Hippocampal formation (tissue), 2 donors: ENCODE measurements at regions not wholly inside any gene's neighbourhood (a gene's known extent, or its start where the extent isn't known, plus 50 kb on each side); places are given as distances from the start of the nearest gene placed in this dataset.
"Not testable (repeated sequence)": the region's sequence is repeated elsewhere in the genome, so short reads cannot be mapped to it uniquely, and the experiment has no call there.

ENCODE experiments used
- DNase-seq, 2 donors: peaks; one replicate each; lab custom pipeline; 2025; lab: John Stamatoyannopoulos, UW

GRCh38 chr10:62657244-62657835 lies 147.2 kb upstream of the ADO start:
- DNase-seq = no peak

DNA sequence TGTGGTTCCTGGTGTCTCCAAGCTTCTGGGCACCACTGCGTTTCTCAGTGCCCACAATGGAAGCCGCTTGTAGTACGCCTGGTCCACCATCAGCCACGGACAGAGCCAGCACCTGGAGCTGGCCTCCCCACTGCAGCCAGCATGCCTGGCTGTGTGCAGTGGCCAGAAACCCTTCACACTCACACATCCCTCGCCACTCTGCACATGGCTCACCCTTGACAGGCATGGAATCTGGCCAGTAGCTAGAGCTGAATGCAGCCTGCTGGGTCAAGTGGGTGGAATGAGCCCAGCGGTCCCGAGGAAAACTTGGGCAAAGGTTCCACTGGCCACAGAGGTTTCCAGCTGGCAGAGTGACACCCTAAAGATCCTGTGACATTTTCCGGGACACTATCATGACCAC lies 146.0 kb upstream of the ADO start:
- no peak for DNase-seq

DNA sequence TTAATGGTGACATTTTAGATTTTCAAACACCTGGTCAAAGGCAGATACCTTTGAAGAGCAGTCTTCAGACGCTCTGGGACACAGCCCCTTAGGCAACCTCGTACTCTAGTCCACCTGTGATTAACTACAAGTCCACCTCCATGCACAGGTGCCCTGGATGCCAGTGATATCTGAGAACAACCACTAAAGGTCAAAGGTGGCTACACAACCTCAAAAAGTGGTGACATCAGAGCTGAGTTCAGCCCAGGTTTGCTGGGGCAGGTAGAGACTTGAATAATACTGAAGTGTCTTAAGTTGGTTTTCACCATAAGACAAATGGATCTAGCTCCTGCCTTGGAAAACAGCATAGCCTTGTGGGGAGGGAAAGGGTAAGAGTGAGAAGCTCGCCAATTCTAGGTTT lies 143.4 kb upstream of the ADO start:
- DNase-seq = no peak

GRCh38 chr10:62662486-62662885 lies 142.0 kb upstream of the ADO start:
- DNase-seq = no peak

DNA sequence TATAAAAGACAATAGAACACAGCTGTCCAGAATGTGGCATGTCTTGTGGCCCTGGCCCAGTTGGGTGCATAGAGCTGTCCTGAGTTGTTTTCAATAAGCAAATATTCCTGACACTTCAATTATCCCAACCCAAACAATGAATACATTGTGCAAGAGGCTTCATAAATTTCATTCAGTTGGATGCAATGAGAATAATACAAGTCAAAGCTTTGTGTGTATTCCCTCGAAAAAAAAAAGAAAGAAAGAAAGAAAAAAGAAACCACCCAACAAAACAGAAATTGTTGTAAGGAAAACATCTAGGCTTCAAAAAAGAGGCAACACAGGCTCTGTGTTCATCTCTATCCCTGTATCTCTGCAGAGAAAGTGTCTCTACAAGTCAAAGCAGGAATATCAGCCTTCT lies 138.7 kb upstream of the ADO start:
- DNase-seq = peak in 1 of 2 donors; percentile 56

- no peak for DNase-seq
Observed at GRCh38 chr10:62666275-62666674, 138.2 kb upstream of the ADO start.

DNA sequence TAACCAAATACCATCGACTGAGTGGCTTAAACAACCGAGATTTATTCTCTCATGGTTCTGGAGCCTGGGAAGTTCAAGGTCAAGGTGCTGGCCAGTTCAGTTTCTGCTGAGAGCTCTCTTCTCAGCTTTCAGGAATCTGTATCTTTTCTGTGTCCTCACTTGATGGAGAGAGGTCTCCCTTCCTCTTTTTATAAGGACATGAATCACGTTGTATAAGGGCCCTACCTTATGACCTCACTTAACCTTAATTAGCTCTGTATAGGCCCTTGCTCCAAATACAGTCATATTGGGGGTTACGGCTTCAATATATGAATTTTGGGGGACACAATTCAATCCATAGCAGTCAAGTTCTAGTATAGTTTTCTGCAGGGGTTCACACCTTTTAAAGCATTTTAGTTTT lies 135.2 kb upstream of the ADO start:
- DNase-seq = no peak

- no peak for DNase-seq
Observed at GRCh38 chr10:62671104-62671503, 133.4 kb upstream of the ADO start.

DNA sequence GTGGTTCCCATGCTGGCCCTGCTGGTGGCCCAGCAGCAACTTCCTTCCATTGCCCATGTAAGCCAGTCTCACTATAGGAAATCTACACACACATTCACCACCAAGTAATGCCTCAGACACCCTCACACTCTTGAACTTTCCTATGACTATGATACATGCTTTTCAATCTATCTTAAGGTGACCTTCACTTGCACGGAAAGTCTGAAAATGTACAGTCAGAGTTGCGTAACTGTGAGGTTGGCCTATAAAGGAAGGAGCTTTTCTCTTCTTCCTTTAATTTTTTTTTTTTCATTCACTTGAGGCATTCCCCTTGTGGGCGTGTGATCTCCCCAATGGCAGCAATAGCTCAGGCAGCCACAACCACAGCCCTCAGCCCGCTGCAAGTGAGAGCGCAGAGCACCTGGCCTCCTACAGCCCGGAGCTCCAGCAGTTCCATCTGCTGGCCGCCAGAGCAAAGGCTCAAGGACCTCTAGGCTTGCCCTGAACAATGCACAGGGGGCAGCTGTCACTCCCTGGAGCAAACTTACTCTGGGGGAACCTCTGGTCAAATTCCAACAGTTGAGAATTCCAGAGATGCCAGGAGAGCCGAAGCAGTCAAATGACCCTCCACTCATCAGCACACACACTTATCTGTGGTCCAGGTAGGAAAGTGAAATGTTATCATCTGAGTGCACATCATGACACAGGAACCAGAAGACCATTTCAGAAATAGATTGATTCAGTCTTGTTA lies 123.1 kb upstream of the ADO start:
- DNase-seq = no peak

GRCh38 chr10:62684911-62685310 lies 119.6 kb upstream of the ADO start:
- DNase-seq = no peak

DNA sequence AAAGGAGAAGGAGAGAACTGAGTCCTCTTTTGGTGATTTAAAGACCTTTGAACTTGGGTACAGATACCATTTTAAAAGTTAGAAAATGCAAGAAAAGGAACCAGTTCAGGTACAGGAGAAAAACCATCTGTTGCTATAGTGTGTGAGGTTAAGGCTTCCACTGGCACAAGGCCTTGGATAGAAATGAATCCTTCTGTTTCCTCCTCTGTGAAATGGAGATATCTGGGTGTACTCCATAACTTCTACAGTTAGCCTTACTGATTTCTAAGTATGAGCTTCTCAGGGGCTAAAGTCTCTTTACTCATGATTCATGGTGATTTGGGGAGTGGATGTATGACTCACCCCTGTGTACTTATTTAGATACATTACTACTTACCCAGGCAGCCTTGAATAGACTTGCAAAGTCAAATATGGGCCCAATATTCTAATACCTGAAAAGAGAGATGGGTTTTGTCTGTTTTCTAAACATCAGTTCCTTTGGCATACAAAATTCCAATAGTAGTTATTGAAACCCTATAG lies 117.2 kb upstream of the ADO start:
- no peak for DNase-seq

GRCh38 chr10:62688971-62689700 lies 115.4 kb upstream of the ADO start:
- DNase-seq = no peak

DNA sequence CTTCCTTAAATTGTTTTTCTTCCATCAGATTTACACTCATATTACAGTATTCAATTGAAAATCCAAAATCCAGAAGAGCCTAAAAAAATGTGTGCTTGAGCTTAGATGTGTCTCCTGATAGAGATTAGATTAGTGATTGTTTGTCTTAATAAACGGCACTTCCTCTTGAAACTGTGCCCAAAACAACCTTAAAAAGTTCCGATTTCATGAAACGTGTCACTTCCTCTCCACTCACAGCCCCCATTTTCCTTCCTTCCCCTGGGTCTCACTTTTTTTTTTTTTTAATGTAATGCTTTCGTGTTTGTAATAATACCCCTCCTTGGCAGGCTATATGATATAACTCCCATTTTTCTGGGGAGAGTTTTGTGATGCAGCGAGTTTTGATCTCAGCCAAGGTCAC lies 114.8 kb upstream of the ADO start:
- DNase-seq = no peak

- no peak for DNase-seq
Observed at GRCh38 chr10:62690703-62691102, 113.8 kb upstream of the ADO start.

DNA sequence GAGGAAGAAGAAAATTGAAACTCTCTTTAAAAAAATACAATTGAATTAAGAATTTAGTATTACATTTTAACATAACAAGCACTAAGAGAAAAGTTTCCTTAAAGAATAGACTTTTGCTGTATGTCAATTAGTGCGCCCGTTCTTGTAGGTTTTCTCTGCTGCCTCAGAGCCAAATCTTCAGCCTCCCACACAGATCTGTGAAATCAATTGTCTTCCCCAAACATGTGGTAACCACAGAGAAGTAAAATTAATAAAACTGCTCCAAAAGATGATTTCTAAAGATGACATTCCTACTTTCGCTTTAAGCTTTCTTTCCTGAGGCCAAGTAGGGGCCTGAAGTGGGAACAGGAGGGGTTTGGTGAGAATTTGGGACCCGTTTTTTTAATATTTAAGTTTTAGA lies 113.2 kb upstream of the ADO start:
- DNase-seq = no peak

DNA sequence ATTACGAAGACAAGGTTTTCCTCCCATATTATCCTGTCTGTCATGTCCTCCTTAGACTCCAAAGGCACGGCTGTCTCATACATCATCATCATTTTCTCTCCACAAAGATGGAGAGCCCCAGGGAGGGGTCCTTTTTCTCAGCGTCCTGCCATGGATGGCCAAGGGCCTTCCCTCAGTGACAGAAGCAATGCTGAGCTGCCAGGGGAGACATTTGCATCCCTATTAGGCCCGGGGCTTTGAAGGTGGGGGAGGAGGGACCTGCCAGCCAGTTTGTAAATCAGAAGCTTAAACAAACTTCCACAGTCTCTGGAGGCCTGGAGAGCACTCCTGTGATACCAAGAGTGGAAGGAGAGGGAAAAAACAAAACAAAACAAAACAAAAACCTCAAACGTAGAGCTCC lies 112.4 kb upstream of the ADO start:
- no peak for DNase-seq

DNA sequence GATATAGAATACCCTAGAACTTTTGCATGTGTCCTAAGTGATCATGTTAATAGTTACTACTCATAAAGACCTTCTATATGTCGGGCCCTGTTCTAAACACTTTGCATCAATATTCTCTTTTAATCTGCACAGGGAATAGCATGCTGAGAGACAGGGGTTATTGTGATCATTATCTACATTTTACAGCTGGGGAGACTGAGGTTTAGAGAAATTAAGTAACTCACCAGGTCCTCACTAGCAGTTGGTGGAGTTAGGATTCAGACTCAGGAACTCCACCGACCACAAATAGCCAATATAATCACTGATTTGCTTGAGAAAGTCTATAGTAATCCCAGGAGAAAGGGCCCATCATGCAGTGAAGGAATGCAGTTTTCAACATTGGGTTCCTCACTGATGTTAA lies 111.2 kb upstream of the ADO start:
- DNase-seq = no peak

DNA sequence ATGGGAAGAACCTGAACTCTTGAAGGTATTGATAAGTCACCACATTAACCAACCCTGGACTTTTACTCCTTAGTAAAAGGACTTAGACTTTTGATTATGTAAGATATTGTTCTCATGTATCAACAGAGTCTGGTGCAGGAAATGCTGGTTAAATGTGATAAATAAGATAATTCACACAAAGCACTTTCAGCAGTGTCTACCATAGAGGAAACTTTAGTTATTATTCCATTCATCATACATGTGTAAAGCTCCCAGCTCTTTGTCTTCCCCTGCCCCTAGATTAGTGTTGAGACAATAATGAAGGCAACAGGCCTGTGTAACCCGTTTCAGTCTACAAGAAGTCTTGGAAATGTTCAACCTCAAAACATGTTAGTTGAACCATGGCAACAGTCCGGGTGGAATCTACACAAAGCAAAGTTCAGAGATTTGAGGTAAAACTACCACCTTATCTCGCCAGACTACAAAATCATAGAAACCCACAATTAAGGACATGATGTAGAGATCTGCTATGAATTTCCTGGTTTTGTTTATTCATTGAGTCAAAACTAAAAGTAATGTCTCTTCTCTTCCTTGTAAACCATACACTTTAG lies 109.9 kb upstream of the ADO start:
- DNase-seq = no peak

DNA sequence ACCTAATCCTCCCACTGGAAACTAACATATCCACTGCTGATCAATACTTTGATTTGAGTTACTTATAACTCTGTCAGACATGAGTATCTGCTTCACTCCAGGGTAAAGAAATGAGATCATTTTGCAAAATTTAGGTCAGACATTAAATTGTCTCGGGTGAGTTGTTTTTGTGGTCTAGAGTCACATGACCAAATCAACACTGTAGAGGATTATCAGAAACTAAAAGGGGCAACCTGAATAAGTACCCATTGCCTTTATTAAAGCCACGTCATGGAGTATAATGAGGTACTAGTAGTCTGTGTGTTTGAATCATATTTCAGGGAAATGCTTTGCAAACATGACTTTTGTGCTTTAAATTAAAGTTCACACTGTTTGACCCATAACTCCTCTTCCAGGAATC lies 107.7 kb upstream of the ADO start:
- DNase-seq = no peak

- no peak for DNase-seq
Observed at GRCh38 chr10:62699148-62699547, 105.4 kb upstream of the ADO start.

DNA sequence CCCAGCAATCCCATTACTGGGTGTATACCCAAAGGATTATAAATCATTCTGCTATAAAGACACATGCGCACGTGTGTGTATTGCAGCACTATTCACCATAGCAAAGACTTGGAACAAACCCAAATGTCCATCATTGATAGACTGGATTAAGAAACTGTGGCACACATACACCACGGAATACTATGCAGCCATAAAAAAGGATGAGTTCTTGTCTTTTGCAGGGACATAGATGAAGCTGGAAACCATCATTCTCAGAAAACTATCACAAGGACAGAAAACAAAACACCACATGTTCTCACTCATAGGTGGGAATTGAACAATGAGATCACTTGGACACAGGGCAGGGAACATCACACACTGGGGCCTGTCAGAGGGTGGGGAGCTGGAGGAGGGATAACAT lies 100.4 kb upstream of the ADO start:
- not testable (repeated sequence) for DNase-seq

DNA sequence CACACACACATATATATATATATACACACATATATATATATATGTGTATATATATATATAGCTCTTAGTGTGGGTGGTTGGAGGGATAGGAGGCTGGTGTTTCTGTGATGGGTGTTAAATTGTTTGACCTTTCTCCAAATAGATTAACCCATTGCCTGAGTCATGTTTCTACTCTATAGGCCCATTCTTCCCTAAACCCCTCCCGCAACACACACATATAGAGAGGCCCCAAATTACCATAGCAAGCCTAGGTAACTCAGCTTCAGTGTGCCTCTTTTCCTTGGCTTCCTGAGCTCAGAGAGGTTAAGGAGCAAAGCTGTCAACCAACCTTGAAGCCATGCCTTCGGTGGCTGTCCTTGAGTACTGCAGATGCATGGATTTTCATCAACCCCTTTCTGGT lies 98.7 kb upstream of the ADO start:
- DNase-seq = no peak

- DNase-seq = no peak
Observed at GRCh38 chr10:62707810-62708209, 96.7 kb upstream of the ADO start.
